NOMO-1 (cell line): ENCODE measurements at regions not wholly inside any gene's neighbourhood (a gene's known extent, or its start where the extent isn't known, plus 50 kb on each side); places are given as distances from the start of the nearest gene placed in this dataset.
A peak's percentile ranks its signal among the peaks of the same experiment; 100 is the strongest.
"Not testable (repeated sequence)": the region's sequence is repeated elsewhere in the genome, so short reads cannot be mapped to it uniquely, and the experiment has no call there.

Source experiments
- DNase-seq, 2 experiments: peaks; one replicate each; lab custom pipeline; 2025; ENCODE audit not compliant: unreplicated experiment in 2 of 2; lab: John Stamatoyannopoulos, UW

GRCh38 chr5:167832609-167833008 lies 458.8 kb upstream of the WWC1 start:
- no peak for DNase-seq

GRCh38 chr5:167833456-167833855 lies 458.0 kb upstream of the WWC1 start:
- DNase-seq: no peak

- no peak for DNase-seq
Observed at GRCh38 chr5:167835146-167835545, 456.3 kb upstream of the WWC1 start.

- DNase-seq: no peak
Observed at GRCh38 chr5:167837127-167837526, 454.3 kb upstream of the WWC1 start.

- DNase-seq: no peak
Observed at GRCh38 chr5:167839065-167839464, 452.4 kb upstream of the WWC1 start.

- DNase-seq: no peak
Observed at GRCh38 chr5:167840527-167841130, 450.8 kb upstream of the WWC1 start.

GRCh38 chr5:167843881-167844572 lies 447.4 kb upstream of the WWC1 start:
- DNase-seq: peak in 1 of 2 experiments; percentile 26

- DNase-seq: no peak
Observed at GRCh38 chr5:167845952-167846351, 445.5 kb upstream of the WWC1 start.

- no peak for DNase-seq
Observed at GRCh38 chr5:167849874-167850273, 441.6 kb upstream of the WWC1 start.

GRCh38 chr5:167850911-167851310 lies 440.5 kb upstream of the WWC1 start:
- DNase-seq: no peak

- DNase-seq: no peak
Observed at GRCh38 chr5:167851416-167851815, 440.0 kb upstream of the WWC1 start.

- no peak for DNase-seq
Observed at GRCh38 chr5:167852515-167852914, 438.9 kb upstream of the WWC1 start.

GRCh38 chr5:167853421-167853820 lies 438.0 kb upstream of the WWC1 start:
- DNase-seq: no peak

- DNase-seq: no peak
Observed at GRCh38 chr5:167855818-167856217, 435.6 kb upstream of the WWC1 start.

GRCh38 chr5:167857321-167857720 lies 434.1 kb upstream of the WWC1 start:
- no peak for DNase-seq

GRCh38 chr5:167858186-167858855 lies 433.1 kb upstream of the WWC1 start:
- not testable (repeated sequence) for DNase-seq

GRCh38 chr5:167861129-167861927 lies 430.1 kb upstream of the WWC1 start:
- DNase-seq: no peak

GRCh38 chr5:167861928-167862426 lies 429.5 kb upstream of the WWC1 start:
- DNase-seq: no peak

- DNase-seq: no peak
Observed at GRCh38 chr5:167863883-167864282, 427.6 kb upstream of the WWC1 start.

GRCh38 chr5:167864801-167865200 lies 426.6 kb upstream of the WWC1 start:
- no peak for DNase-seq

- no peak for DNase-seq
Observed at GRCh38 chr5:167866797-167867196, 424.6 kb upstream of the WWC1 start.
